SU-DHL-6 (cell line): ENCODE measurements at regions not wholly inside any gene's neighbourhood (a gene's known extent, or its start where the extent isn't known, plus 50 kb on each side); places are given as distances from the start of the nearest gene placed in this dataset.

Experiments used
- H2AFZ ChIP-seq: fragments of 200-600 bp; sonication (generic); 2 replicates; pipeline ENCODE4 v1.6.1; 2014; ENCODE audit warnings: low read depth, mild to moderate bottlenecking, moderate library complexity, mixed read lengths, antibody characterized with exemption, low read length; ENCODE audit not compliant: severe bottlenecking
- H3F3A ChIP-seq: fragments of 200-600 bp; shearing (Covaris generic); 2 replicates; pipeline ENCODE4 v1.6.0; 2016; ENCODE audit warnings: antibody characterized with exemption, mild to moderate bottlenecking; ENCODE audit not compliant: insufficient read depth
- H3K27ac ChIP-seq: fragments of 200-600 bp; sonication (generic); 2 replicates; pipeline ENCODE4 v1.5.1; 2016; ENCODE audit warnings: low read depth, mild to moderate bottlenecking, low read length, moderate library complexity, mixed read lengths
- H3K27me3 ChIP-seq: fragments of 200-600 bp; sonication (generic), shearing (Covaris generic); 2 replicates; pipeline ENCODE4 v1.6.0; 2014; ENCODE audit warnings: mild to moderate bottlenecking, low read length
- H3K36me3 ChIP-seq: fragments of 200-600 bp; sonication (generic); 2 replicates; pipeline ENCODE4 v1.6.1; 2014; ENCODE audit warnings: mild to moderate bottlenecking, low read length, mixed read lengths
- H3K4me2 ChIP-seq: fragments of 300-600, 200-600 bp; shearing (Covaris generic), sonication (generic); 2 replicates; pipeline ENCODE4 v1.6.0; 2014; ENCODE audit warnings: low read length, low read depth, mild to moderate bottlenecking; ENCODE audit not compliant: poor library complexity, severe bottlenecking
- H3K4me3 ChIP-seq: fragments of 200-600 bp; sonication (generic); 2 replicates; pipeline ENCODE4 v1.5.1; 2014; ENCODE audit warnings: antibody characterized with exemption, low read length, mild to moderate bottlenecking, mixed read lengths; ENCODE audit not compliant: insufficient read depth, poor library complexity, severe bottlenecking
- H3K79me2 ChIP-seq: fragments of 200-600 bp; sonication (generic); 2 replicates; pipeline ENCODE4 v1.6.1; 2014; ENCODE audit warnings: mild to moderate bottlenecking, low read length, moderate library complexity; ENCODE audit not compliant: insufficient read depth
- H3K9ac ChIP-seq: fragments of 200-600 bp; sonication (generic); 2 replicates; pipeline ENCODE4 v1.7.0; 2014; ENCODE audit warnings: mild to moderate bottlenecking, low read length
- H3K9me2 ChIP-seq: fragments of 200-600 bp; sonication (generic); replicated peaks from 2 replicates; pipeline ENCODE4 v1.6.1; 2014; ENCODE audit warnings: low read length; ENCODE audit not compliant: insufficient read depth
- H3K9me3 ChIP-seq: fragments of 200-600 bp; sonication (generic); 2 replicates; pipeline ENCODE4 v1.6.1; 2014; ENCODE audit warnings: low read length, mixed read lengths; ENCODE audit not compliant: insufficient read depth
- H4K20me1 ChIP-seq: fragments of 200-600 bp; sonication (generic); 2 replicates; pipeline ENCODE4 v1.6.1; 2014; ENCODE audit warnings: low read depth, mild to moderate bottlenecking, antibody characterized with exemption, low read length, moderate library complexity, mixed read lengths
- CTCF ChIP-seq: fragments of 200-600 bp; sonication (generic); IDR thresholded peaks from one replicate; pipeline ENCODE4 v1.5.1; 2017; ENCODE audit warnings: antibody characterized with exemption, mild to moderate bottlenecking, low read length, moderate library complexity; ENCODE audit not compliant: insufficient read depth, poor library complexity, severe bottlenecking
- EZH2phosphoT487 ChIP-seq: fragments of 200-600 bp; sonication (generic), shearing (Covaris generic); conservative IDR thresholded peaks from 2 replicates; pipeline ENCODE4 v1.6.1; 2018; ENCODE audit warnings: mild to moderate bottlenecking, antibody characterized with exemption, low read length, moderate library complexity, mixed read lengths

GRCh38 chr13:34346626-34347025 is 528.7 kb downstream of the RFC3 start:
- Histone ChIP-seq H3K4me2 (no peak overlapping the region), H3K4me3 (no peak overlapping the region), H3K79me2 (no peaks in the 10 kb centered on the region), H3K9me3 (no peaks in the 10 kb centered on the region), H4K20me1 (no peaks in the 10 kb centered on the region), H3K9me2 (no peaks in the 10 kb centered on the region), H3K9ac (no peak overlapping the region), H3K27me3 (no peaks in the 10 kb centered on the region), H3K27ac (no peak overlapping the region), H2AFZ (no peak overlapping the region), H3F3A (no peaks in the 10 kb centered on the region), H3K36me3 (no peaks in the 10 kb centered on the region)
- TF ChIP-seq CTCF (no peak), EZH2phosphoT487 (no peak)

GRCh38 chr13:34347784-34348573 is 530.0 kb downstream of the RFC3 start:
- no peaks in the 10 kb centered on the region for H3K79me2 ChIP-seq
- H3K36me3 ChIP-seq: no peaks in the 10 kb centered on the region
- no peak overlapping the region for H3K4me2 ChIP-seq
- H3F3A ChIP-seq: no peaks in the 10 kb centered on the region
- no peaks in the 10 kb centered on the region for H3K27me3 ChIP-seq
- H3K27ac ChIP-seq: no peak overlapping the region
- H4K20me1 ChIP-seq: no peaks in the 10 kb centered on the region
- no peak overlapping the region for H3K9ac ChIP-seq
- no peak overlapping the region for H2AFZ ChIP-seq
- H3K9me2 ChIP-seq: no peaks in the 10 kb centered on the region
- TF ChIP-seq CTCF (no peak), EZH2phosphoT487 (no peak)
- H3K4me3 ChIP-seq: no peak overlapping the region
- H3K9me3 ChIP-seq: no peaks in the 10 kb centered on the region

- Histone ChIP-seq H3K4me3 (no peak overlapping the region), H3K79me2 (no peaks in the 10 kb centered on the region), H4K20me1 (no peaks in the 10 kb centered on the region), H3K9ac (no peak overlapping the region), H3F3A (no peaks in the 10 kb centered on the region), H3K9me2 (no peaks in the 10 kb centered on the region), H3K27me3 (no peaks in the 10 kb centered on the region), H3K4me2 (no peak overlapping the region), H3K27ac (no peak overlapping the region), H3K9me3 (no peaks in the 10 kb centered on the region), H3K36me3 (no peaks in the 10 kb centered on the region), H2AFZ (no peak overlapping the region)
- TF ChIP-seq CTCF: no peak
- no peak for TF ChIP-seq EZH2phosphoT487
These were observed 531.3 kb downstream of the RFC3 start for GRCh38 chr13:34349091-34349722.
